ENCODE measurements at regions not wholly inside any gene's neighbourhood (a gene's known extent, or its start where the extent isn't known, plus 50 kb on each side); places are given as distances from the start of the nearest gene placed in this dataset.

DNA sequence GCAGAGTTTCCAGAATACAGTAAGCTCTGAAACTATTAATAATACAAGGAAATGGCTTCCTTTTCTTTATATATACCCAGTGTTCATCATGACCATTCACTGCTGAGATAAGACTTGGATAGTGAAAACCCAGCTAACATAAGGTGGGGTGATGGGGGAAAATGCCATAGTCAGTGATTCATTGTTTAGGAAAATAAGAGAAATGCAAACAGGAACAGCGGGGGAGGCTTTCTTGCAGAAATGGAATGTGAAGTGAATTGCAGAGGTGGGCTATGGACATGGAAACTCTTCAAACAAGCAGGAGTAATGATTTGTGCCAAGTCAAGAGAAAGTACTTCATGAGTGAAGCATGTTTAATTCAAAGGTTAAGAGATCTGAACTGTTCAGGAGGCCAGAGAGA lies 519.4 kb downstream of the TDRD15 start:
- H3K9ac ChIP-seq, result no peak overlapping the region
- no peaks in the 10 kb centered on the region for H3K9me3 ChIP-seq (ENCODE audit: low read depth)
- no peaks in the 10 kb centered on the region for H3K27me3 ChIP-seq
- H3K27ac ChIP-seq, result no peak overlapping the region
- peaks cover 4% of the 10 kb centered on the region for H3K27me3 Mint-ChIP-seq (ENCODE audit: insufficient read depth, low read depth)
- no peak overlapping the region for H3K4me2 ChIP-seq
- H3F3A ChIP-seq (ENCODE audit: low read depth), result no peaks in the 10 kb centered on the region
- H3K27ac Mint-ChIP-seq, result no peak overlapping the region
- H3K9me3 Mint-ChIP-seq, result peaks cover 2% of the 10 kb centered on the region
- TF ChIP-seq EZH2phosphoT487 (IDR thresholded peaks at IDR 0.05), result no peak
- TF ChIP-seq EZH2 (IDR thresholded peaks at IDR 0.05), result no peak
- TF ChIP-seq, protein P1, sequence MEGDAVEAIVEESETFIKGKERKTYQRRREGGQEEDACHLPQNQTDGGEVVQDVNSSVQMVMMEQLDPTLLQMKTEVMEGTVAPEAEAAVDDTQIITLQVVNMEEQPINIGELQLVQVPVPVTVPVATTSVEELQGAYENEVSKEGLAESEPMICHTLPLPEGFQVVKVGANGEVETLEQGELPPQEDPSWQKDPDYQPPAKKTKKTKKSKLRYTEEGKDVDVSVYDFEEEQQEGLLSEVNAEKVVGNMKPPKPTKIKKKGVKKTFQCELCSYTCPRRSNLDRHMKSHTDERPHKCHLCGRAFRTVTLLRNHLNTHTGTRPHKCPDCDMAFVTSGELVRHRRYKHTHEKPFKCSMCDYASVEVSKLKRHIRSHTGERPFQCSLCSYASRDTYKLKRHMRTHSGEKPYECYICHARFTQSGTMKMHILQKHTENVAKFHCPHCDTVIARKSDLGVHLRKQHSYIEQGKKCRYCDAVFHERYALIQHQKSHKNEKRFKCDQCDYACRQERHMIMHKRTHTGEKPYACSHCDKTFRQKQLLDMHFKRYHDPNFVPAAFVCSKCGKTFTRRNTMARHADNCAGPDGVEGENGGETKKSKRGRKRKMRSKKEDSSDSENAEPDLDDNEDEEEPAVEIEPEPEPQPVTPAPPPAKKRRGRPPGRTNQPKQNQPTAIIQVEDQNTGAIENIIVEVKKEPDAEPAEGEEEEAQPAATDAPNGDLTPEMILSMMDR (IDR thresholded peaks at IDR 0.05), result no peak
- no peaks in the 10 kb centered on the region for H4K20me1 ChIP-seq (ENCODE audit: low read depth)
- DNase-seq (ENCODE audit: low spot score), result no peak
- no peak overlapping the region for H3K4me3 ChIP-seq
- H3K79me2 ChIP-seq (ENCODE audit: low read depth), result no peaks in the 10 kb centered on the region
- H3K4me1 Mint-ChIP-seq, result peaks cover 16% of the 10 kb centered on the region
- no peak overlapping the region for H2AFZ ChIP-seq (replicated peaks)
- no peak overlapping the region for H3K4me3 Mint-ChIP-seq
- H3K36me3 Mint-ChIP-seq, result no peaks in the 10 kb centered on the region
- no peaks in the 10 kb centered on the region for H3K36me3 ChIP-seq
- H3K4me1 ChIP-seq, result peaks cover 8% of the 10 kb centered on the region

DNA sequence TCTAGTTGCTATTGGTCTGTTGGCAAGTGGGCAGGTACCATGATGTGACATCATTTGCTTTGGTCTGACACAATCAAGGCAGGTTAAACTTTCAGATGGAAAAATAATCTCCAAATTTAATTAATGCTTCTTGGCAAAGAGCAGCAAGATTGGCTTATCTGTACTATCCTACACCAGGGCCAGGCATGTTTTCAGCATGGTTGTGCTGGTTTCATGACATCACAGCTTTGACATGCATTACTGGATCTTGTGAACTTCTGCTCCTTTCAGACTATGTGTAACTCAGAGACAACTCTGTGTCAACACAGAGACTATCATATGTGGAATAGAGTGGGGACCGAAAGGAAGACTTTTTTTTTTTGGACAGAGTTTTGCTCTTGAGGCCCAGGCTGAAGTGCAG lies 520.5 kb downstream of the TDRD15 start:
- Histone ChIP-seq H3K36me3 (no peaks in the 10 kb centered on the region), H2AFZ (replicated peaks) (no peak overlapping the region), H4K20me1 (ENCODE audit: low read depth) (no peaks in the 10 kb centered on the region), H3K27ac (no peak overlapping the region), H3K79me2 (ENCODE audit: low read depth) (no peaks in the 10 kb centered on the region), H3K4me1 (peaks cover 8% of the 10 kb centered on the region), H3K4me2 (no peak overlapping the region), H3K9me3 (ENCODE audit: low read depth) (no peaks in the 10 kb centered on the region), H3K27me3 (no peaks in the 10 kb centered on the region), H3F3A (ENCODE audit: low read depth) (no peaks in the 10 kb centered on the region), H3K9ac (no peak overlapping the region), H3K4me3 (no peak overlapping the region)
- peaks cover 16% of the 10 kb centered on the region for H3K4me1 Mint-ChIP-seq
- no peak overlapping the region for H3K27ac Mint-ChIP-seq
- H3K27me3 Mint-ChIP-seq (ENCODE audit: insufficient read depth, low read depth), result peaks cover 4% of the 10 kb centered on the region
- no peak for DNase-seq (ENCODE audit: low spot score)
- H3K9me3 Mint-ChIP-seq, result peaks cover 2% of the 10 kb centered on the region
- no peaks in the 10 kb centered on the region for H3K36me3 Mint-ChIP-seq
- no peak overlapping the region for H3K4me3 Mint-ChIP-seq
- no peak for TF ChIP-seq EZH2phosphoT487 (IDR thresholded peaks at IDR 0.05)
- TF ChIP-seq EZH2 (IDR thresholded peaks at IDR 0.05), result no peak
- TF ChIP-seq, protein P1 (IDR thresholded peaks at IDR 0.05), result no peak

DNA sequence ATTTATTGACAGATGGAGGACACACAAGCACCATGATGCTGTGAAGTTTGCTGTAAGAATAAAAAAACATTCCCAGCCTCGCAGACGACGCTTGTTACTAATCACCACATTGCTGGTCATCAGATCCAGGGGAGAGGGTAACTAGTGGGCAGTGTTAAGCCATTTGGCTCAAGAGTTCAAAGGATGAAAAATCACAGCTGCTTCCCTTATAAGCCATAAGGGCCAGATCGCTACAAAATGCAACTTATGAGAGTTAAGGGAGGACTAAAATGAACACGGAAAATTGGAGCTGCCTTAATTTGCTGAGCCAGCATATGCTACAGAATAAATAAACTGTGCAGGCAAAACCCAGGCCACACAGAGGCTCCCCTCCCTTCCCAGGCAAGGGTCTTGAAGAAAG lies 522.6 kb downstream of the TDRD15 start:
- Histone ChIP-seq H3K27me3 (no peaks in the 10 kb centered on the region), H3K9ac (no peak overlapping the region), H3K4me1 (peaks cover 8% of the 10 kb centered on the region), H4K20me1 (ENCODE audit: low read depth) (no peaks in the 10 kb centered on the region), H3K4me2 (no peak overlapping the region), H3K36me3 (no peaks in the 10 kb centered on the region), H3K4me3 (no peak overlapping the region), H3K27ac (no peak overlapping the region), H3K9me3 (ENCODE audit: low read depth) (no peaks in the 10 kb centered on the region), H2AFZ (replicated peaks) (no peak overlapping the region), H3F3A (ENCODE audit: low read depth) (no peaks in the 10 kb centered on the region), H3K79me2 (ENCODE audit: low read depth) (no peaks in the 10 kb centered on the region)
- TF ChIP-seq EZH2 (IDR thresholded peaks at IDR 0.05) (no peak), EZH2phosphoT487 (IDR thresholded peaks at IDR 0.05) (no peak)
- TF ChIP-seq, protein P1 (IDR thresholded peaks at IDR 0.05), result no peak
- Mint-ChIP-seq H3K9me3 (peaks cover 2% of the 10 kb centered on the region), H3K27me3 (ENCODE audit: insufficient read depth, low read depth) (peaks cover 4% of the 10 kb centered on the region), H3K4me1 (peaks cover 16% of the 10 kb centered on the region), H3K36me3 (no peaks in the 10 kb centered on the region), H3K4me3 (no peak overlapping the region), H3K27ac (no peak overlapping the region)
- no peak for DNase-seq (ENCODE audit: low spot score)
